ENCODE measurements at regions not wholly inside any gene's neighbourhood (a gene's known extent, or its start where the extent isn't known, plus 50 kb on each side); places are given as distances from the start of the nearest gene placed in this dataset.

DNA sequence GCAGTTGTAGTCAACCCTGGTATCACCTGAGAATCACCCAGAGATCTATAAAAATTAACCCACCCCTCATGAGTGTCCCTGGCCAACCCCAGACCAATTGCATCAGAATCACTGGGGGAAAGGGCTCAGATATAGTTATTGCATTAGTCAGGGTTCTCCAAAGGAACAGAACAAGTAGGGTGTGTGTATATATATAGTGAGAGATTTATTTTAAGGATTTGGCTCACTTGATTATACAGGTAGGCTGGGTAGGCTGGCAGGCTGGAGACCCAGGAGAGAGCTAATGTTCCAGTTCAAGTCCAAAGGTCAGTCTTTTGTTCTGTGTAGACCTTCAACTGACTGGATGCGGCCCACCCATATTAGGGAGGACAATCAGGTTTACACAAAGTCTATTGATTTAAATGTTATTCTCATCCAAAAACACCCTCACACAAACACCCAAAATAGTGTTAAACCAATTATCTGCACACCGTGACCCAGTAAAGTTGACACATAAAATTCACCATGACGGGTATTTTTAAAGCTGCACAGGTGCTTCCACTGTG, 372.9 kb upstream of the NFE2L3 start:
- no peak overlapping the region for H3K4me3 ChIP-seq (ENCODE audit: control insufficient read depth, low read depth, low read length)
- DNase-seq (ENCODE audit: low read depth) = no peak
- TF ChIP-seq, protein P1, sequence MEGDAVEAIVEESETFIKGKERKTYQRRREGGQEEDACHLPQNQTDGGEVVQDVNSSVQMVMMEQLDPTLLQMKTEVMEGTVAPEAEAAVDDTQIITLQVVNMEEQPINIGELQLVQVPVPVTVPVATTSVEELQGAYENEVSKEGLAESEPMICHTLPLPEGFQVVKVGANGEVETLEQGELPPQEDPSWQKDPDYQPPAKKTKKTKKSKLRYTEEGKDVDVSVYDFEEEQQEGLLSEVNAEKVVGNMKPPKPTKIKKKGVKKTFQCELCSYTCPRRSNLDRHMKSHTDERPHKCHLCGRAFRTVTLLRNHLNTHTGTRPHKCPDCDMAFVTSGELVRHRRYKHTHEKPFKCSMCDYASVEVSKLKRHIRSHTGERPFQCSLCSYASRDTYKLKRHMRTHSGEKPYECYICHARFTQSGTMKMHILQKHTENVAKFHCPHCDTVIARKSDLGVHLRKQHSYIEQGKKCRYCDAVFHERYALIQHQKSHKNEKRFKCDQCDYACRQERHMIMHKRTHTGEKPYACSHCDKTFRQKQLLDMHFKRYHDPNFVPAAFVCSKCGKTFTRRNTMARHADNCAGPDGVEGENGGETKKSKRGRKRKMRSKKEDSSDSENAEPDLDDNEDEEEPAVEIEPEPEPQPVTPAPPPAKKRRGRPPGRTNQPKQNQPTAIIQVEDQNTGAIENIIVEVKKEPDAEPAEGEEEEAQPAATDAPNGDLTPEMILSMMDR (IDR thresholded peaks at IDR 0.05; ENCODE audit: control insufficient read depth, insufficient read depth, low read depth, low read length, missing control alignments) = no peak

DNA sequence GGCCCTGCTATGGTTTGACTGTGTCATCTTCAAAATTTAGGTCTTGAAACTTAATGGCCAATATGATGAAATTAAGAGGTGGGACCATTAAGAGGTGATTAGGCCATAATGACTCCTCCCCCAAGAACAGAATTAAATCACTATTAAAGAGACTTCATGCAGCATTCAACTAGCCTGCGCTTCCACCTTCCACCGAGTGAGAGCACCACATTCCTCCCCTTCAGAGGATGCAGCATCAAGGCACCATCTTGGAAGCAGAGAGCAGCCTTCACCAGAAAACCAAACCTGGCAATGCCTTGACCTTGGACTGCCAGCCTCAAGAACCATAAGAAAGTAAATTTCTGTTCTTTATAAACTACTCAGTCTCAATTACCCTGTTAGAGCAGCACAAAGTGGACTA, 371.1 kb upstream of the NFE2L3 start:
- DNase-seq (ENCODE audit: low read depth) = no peak

DNA sequence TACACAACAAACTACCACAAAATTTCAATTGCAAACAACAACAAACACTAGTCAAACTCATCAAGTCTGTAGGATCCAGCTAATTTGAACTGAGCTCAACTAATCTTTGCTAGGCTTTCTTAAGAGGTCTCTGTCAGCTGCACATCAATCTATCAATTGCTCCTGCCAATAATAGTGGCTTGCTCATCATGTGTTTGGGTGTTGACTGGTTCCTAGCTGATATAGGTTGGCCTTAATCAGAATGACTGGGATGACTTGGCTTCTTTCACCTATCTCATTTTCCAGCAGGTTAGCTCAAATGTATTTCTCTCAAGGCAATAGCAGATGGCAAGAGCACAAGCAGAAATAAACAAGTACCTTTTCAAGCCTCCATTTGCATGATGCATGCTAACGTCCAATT, 370.3 kb upstream of the NFE2L3 start:
- no peak for DNase-seq (ENCODE audit: low read depth)
- TF ChIP-seq, protein P1 (IDR thresholded peaks at IDR 0.05; ENCODE audit: control insufficient read depth, insufficient read depth, low read depth, low read length, missing control alignments) = no peak
- H3K4me3 ChIP-seq (ENCODE audit: control insufficient read depth, low read depth, low read length) = no peak overlapping the region

More for the DNA sequence above, 371.1 kb upstream of the NFE2L3 start:
- TF ChIP-seq, protein P1 (IDR thresholded peaks at IDR 0.05; ENCODE audit: control insufficient read depth, insufficient read depth, low read depth, low read length, missing control alignments) = no peak
- H3K4me3 ChIP-seq (ENCODE audit: control insufficient read depth, low read depth, low read length) = no peak overlapping the region

DNA sequence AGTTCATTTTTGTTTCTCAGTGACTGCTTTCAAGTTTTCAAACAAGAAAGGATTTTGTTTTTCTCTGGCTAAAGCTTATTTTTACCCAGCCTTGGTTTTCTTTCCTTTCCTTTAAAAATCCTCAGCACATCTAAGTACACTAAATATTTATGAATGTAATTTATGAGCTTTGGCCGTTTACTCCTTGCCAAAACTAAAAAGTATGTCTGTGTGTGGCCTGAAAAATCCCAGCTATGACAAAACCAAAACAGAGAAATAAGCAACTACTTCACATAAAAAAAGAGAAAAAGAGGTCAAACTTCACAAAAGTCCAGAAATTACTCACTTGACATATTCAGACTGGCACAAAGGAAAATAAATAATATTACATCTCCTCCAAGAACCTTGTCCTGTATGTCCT, 365.1 kb upstream of the NFE2L3 start:
- TF ChIP-seq, protein P1 (IDR thresholded peaks at IDR 0.05; ENCODE audit: control insufficient read depth, insufficient read depth, low read depth, low read length, missing control alignments) = no peak
- H3K4me3 ChIP-seq (ENCODE audit: control insufficient read depth, low read depth, low read length) = no peak overlapping the region
- DNase-seq (ENCODE audit: low read depth) = no peak

DNA sequence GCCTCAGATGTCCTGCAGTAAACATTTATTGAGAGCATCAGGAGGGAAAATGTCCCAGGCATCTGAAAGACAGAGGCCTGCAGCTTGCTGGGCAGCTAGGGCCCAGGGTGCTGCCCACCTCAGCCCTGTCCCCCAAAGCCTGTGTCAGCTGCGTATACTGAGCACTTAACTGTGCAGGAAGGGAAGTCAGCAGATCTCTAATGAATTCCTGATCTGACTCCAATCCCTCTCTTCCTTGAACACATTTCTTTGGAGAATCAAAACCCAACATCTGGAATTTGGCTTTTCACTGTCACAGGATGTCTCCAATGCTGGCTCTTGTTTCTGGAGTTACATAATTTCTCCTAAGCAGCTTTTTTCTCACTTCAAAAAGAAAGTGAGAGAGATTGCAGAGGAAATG, 364.7 kb upstream of the NFE2L3 start:
- DNase-seq (ENCODE audit: low read depth) = no peak
- no peak overlapping the region for H3K4me3 ChIP-seq (ENCODE audit: control insufficient read depth, low read depth, low read length)
- TF ChIP-seq, protein P1 (IDR thresholded peaks at IDR 0.05; ENCODE audit: control insufficient read depth, insufficient read depth, low read depth, low read length, missing control alignments) = no peak

DNA sequence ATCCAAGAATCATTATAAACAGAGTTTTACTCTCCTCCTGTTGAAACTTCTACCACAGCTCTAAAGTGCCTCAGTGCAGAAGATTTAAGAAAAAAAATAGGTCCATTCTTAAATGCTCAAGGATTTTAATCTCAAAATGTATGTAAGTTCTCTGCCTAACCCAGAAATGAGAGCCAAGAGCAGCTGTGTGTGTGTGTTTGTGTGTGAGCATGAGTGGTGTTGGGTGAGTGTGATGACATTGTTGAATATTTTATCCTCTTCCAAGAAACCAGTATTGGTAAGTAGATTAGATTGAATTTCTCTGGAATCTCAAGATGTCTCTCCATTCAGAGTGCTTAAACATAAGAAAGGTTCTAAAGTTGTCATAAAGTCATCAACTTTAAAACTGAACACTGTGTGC, 363.6 kb upstream of the NFE2L3 start:
- no peak for DNase-seq (ENCODE audit: low read depth)
- H3K4me3 ChIP-seq (ENCODE audit: control insufficient read depth, low read depth, low read length) = no peak overlapping the region
- TF ChIP-seq, protein P1 (IDR thresholded peaks at IDR 0.05; ENCODE audit: control insufficient read depth, insufficient read depth, low read depth, low read length, missing control alignments) = no peak
